ENCODE measurements at regions not wholly inside any gene's neighbourhood (a gene's known extent, or its start where the extent isn't known, plus 50 kb on each side); places are given as distances from the start of the nearest gene placed in this dataset.

- TF ChIP-seq POLR2AphosphoS5 (IDR thresholded peaks at IDR 0.05) (no peak), POLR2A (IDR thresholded peaks at IDR 0.05) (no peak), CTCF (IDR thresholded peaks at IDR 0.05) (no peak), EP300 (IDR thresholded peaks at IDR 0.05) (no peak)
- Histone ChIP-seq H3K27me3 (no peaks in the 10 kb centered on the region), H3K27ac (no peak overlapping the region), H3K36me3 (no peaks in the 10 kb centered on the region), H3K4me1 (no peaks in the 10 kb centered on the region), H3K9me3 (no peaks in the 10 kb centered on the region), H3K4me3 (no peak overlapping the region)
- ATAC-seq: no peak
- WGBS, 2 donors (ENCODE audit: low coverage in 1 of 2): 88 to 93% methylated on average over 2 to 5 of the region's 6 CpGs
These were observed 121.8 kb upstream of the COX10 start for GRCh38 chr17:13947499-13947898.

- TF ChIP-seq CTCF (IDR thresholded peaks at IDR 0.05) (no peak), POLR2A (IDR thresholded peaks at IDR 0.05) (no peak), POLR2AphosphoS5 (IDR thresholded peaks at IDR 0.05) (no peak), EP300 (IDR thresholded peaks at IDR 0.05) (no peak)
- Histone ChIP-seq H3K4me3 (no peak overlapping the region), H3K4me1 (no peaks in the 10 kb centered on the region), H3K27ac (no peak overlapping the region), H3K36me3 (no peaks in the 10 kb centered on the region), H3K9me3 (no peaks in the 10 kb centered on the region), H3K27me3 (no peaks in the 10 kb centered on the region)
- WGBS, 2 donors (ENCODE audit: low coverage in 1 of 2): 44 to 70% methylated on average over 3 to 4 of the region's 4 CpGs
- no peak for ATAC-seq
These were observed 117.1 kb upstream of the COX10 start for GRCh38 chr17:13952009-13952750.

- ATAC-seq: no peak
These were observed 115.5 kb upstream of the COX10 start for GRCh38 chr17:13953841-13954240.

GRCh38 chr17:13957636-13958035 is 111.7 kb upstream of the COX10 start:
- WGBS, 2 donors (ENCODE audit: low coverage in 1 of 2): 21 to 31% methylated on average over 3 of the region's 3 CpGs
- TF ChIP-seq CTCF (IDR thresholded peaks at IDR 0.05): no peak
- TF ChIP-seq EP300 (IDR thresholded peaks at IDR 0.05): no peak
- no peak for TF ChIP-seq POLR2AphosphoS5 (IDR thresholded peaks at IDR 0.05)
- no peak for TF ChIP-seq POLR2A (IDR thresholded peaks at IDR 0.05)
- no peaks in the 10 kb centered on the region for H3K36me3 ChIP-seq
- ATAC-seq: no peak
- H3K4me3 ChIP-seq: no peak overlapping the region
- no peaks in the 10 kb centered on the region for H3K4me1 ChIP-seq
- H3K9me3 ChIP-seq: no peaks in the 10 kb centered on the region
- no peaks in the 10 kb centered on the region for H3K27me3 ChIP-seq
- no peak overlapping the region for H3K27ac ChIP-seq

More at GRCh38 chr17:13953841-13954240, 115.5 kb upstream of the COX10 start:
- Histone ChIP-seq H3K36me3 (no peaks in the 10 kb centered on the region), H3K9me3 (no peaks in the 10 kb centered on the region), H3K27me3 (no peaks in the 10 kb centered on the region), H3K27ac (no peak overlapping the region), H3K4me1 (no peaks in the 10 kb centered on the region), H3K4me3 (no peak overlapping the region)
- TF ChIP-seq CTCF (IDR thresholded peaks at IDR 0.05) (no peak), POLR2A (IDR thresholded peaks at IDR 0.05) (no peak), EP300 (IDR thresholded peaks at IDR 0.05) (no peak), POLR2AphosphoS5 (IDR thresholded peaks at IDR 0.05) (no peak)
- 0% methylated on average over 1 of the region's 1 CpG for WGBS, 2 donors (ENCODE audit: low coverage in 1 of 2)

- Histone ChIP-seq H3K4me3 (no peak overlapping the region), H3K4me1 (no peaks in the 10 kb centered on the region), H3K36me3 (no peaks in the 10 kb centered on the region), H3K9me3 (no peaks in the 10 kb centered on the region), H3K27me3 (no peaks in the 10 kb centered on the region), H3K27ac (no peak overlapping the region)
- no peak for TF ChIP-seq POLR2AphosphoS5 (IDR thresholded peaks at IDR 0.05)
- no peak for TF ChIP-seq POLR2A (IDR thresholded peaks at IDR 0.05)
- no peak for TF ChIP-seq EP300 (IDR thresholded peaks at IDR 0.05)
- no peak for TF ChIP-seq CTCF (IDR thresholded peaks at IDR 0.05)
- 77 to 87% methylated on average over 4 of the region's 4 CpGs for WGBS, 2 donors (ENCODE audit: low coverage in 1 of 2)
- ATAC-seq: no peak
These were observed 110.5 kb upstream of the COX10 start for GRCh38 chr17:13958773-13959172.

Data from gastroesophageal sphincter (tissue), 4 donors.